ENCODE measurements at regions not wholly inside any gene's neighbourhood (a gene's known extent, or its start where the extent isn't known, plus 50 kb on each side); places are given as distances from the start of the nearest gene placed in this dataset.
"Not testable (repeated sequence)": the region's sequence is repeated elsewhere in the genome, so short reads cannot be mapped to it uniquely, and the experiment has no call there.

DNA sequence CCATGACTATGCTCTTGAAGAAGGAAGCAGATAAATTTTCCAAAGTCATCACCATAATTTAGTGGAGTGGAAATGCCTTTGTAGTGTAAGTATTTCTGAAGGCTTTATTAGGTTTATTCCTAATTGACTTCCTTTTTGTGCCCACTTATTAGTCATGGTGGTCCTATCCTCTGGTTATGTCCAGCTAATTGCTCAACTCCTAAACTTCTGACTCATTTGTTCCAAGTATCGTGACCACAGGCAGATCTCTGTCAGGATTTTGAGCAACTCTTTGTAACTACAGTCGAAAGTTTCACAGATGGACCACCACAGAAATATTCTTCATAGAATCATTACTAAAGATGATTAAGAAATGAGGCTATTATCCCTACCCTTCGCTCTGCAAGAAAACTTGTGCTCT, 315.6 kb upstream of the PTCHD4 start:
- ATAC-seq = no peak
- intact Hi-C loops (cut with DNase I) = no loop called here
- DNase-seq (ENCODE audit: low spot score) = no peak

- DNase-seq (ENCODE audit: low spot score) (no peak), ATAC-seq (no peak)
- intact Hi-C loops (cut with DNase I) = no loop called here
These were observed 312.8 kb upstream of the PTCHD4 start for GRCh38 chr6:48423640-48424365.

GRCh38 chr6:48419992-48420391, 309.0 kb upstream of the PTCHD4 start:
- intact Hi-C loops (cut with DNase I) = no loop called here
- DNase-seq (ENCODE audit: low spot score) (no peak), ATAC-seq (no peak)

DNA sequence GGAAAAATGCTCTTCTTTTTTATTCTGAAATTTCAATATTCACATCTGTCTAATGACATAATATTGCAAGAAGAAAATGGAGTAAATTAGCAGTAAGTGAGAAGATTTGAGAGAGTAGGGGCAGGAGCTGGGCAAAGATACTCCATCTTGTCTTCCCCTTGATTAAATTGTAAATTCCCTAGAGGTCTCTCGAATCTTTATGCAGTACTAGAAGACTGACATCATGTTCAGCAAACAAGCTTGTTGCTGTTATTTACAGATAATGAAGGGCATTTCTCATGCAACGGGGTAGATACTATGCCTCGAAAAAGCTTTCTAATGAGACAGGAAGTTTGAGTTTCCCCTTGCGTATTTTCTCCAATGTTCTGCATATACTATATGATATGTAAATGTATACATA, 306.9 kb upstream of the PTCHD4 start:
- intact Hi-C loops (cut with DNase I) = no loop called here
- no peak for DNase-seq (ENCODE audit: low spot score)
- no peak for ATAC-seq

DNA sequence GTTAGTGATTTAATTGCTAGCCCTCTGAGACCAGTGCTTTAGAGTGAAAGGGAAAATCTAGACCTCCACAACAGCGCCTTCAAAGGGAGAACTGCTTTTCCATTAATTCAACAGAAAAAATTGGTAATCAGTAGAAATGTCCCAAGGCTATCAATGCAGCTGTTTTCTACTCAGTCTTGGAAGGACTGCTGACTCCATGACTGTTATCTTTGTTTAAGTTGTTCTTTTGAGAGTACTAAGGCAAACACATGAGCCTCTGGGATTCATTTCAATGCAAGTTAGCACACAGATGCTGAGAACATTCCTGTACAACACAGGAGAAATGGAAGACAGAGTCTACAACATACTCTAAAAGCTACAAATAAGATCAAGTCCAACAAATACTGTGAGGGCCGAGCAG, 301.7 kb upstream of the PTCHD4 start:
- DNase-seq (ENCODE audit: low spot score) (no peak), ATAC-seq (no peak)
- intact Hi-C loops (cut with DNase I) = no loop called here

DNA sequence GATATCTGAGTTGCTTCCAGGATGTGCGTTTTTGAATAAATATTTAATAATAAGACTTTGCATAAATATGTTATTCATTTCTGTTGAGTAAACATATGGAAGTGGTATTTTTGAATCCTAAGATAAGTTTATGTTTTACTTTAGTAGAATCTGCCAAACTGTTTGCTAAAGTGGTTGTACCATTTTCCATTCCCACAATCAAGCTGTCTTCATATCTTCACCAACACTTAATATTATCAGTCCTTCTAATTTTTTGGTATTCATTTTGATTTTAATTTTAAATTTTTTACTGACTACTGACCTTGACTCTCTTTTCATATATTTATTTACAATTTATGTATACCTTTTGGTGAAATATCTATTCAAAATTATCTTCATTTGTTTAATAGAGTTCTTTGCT, 293.9 kb upstream of the PTCHD4 start:
- ATAC-seq = no peak
- DNase-seq (ENCODE audit: low spot score) = no peak
- intact Hi-C loops (cut with DNase I) = no loop called here

GRCh38 chr6:48403587-48403986, 292.6 kb upstream of the PTCHD4 start:
- intact Hi-C loops (cut with DNase I) = no loop called here
- no peak for DNase-seq (ENCODE audit: low spot score)
- ATAC-seq = no peak

DNA sequence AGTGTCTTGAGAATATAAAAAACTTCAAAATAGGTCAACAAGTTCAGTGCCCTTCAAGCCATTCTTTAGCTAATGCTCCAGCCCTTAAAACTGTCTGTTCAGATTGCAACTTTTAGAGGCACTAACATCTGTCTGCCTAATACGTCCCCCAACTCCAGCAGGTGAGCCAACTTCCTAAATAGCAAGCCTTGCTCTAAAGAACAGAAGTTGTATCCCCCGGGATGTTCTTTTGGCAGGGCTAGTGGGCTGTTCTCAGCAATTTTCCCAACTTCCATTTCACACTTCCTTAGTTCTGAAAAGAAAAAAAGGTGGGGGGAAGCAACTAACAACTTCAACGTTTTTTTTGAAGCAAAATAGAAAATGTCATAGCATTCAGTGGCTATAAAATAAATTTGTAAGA, 290.0 kb upstream of the PTCHD4 start:
- intact Hi-C loops (cut with DNase I) = no loop called here
- ATAC-seq = no peak

DNA sequence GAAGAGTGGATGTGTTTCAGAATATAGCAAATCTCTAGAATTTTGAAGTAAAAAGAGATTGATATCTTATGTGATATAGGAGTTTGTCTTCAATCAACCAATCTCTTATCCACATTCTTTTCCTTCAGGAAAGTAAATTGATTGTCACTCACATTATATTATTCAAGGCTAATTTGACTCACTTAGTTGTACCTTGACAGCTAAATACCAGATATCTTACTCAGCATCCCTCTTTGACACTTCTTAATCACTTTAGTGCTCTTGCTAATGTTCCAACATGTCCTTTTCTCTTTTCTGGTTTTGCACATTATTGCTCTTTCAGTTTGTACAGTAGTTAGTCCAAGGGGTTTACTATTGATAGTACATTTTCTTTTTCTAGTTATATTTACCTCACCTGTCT, 286.9 kb upstream of the PTCHD4 start:
- DNase-seq (ENCODE audit: low spot score) (no peak), ATAC-seq (no peak)
- intact Hi-C loops (cut with DNase I) = no loop called here

More for the DNA sequence above, 290.0 kb upstream of the PTCHD4 start:
- DNase-seq (ENCODE audit: low spot score) = no peak

- DNase-seq (ENCODE audit: low spot score) = no peak
- intact Hi-C loops (cut with DNase I) = no loop called here
- ATAC-seq = no peak
These were observed 278.4 kb upstream of the PTCHD4 start for GRCh38 chr6:48389146-48390043.

DNA sequence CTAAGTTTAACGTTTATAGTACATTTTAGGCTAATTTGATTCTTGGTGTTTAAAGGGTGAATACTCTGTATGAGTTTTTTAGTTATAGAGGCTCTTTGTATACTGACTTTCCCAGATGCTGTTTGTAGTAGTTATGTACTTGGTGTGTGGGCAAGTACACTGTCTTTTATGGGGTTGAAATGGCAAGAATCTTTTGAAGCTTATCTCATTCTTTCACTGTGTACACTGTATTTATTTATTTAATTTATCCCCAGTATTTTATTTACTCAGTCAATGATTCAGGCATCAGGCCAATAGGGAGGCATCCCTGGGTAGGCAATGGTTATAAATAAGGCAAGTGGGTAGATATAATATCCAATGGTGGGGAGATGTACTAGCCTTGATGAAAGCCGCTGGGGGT, 277.0 kb upstream of the PTCHD4 start:
- intact Hi-C loops (cut with DNase I) = no loop called here
- ATAC-seq = no peak

DNA sequence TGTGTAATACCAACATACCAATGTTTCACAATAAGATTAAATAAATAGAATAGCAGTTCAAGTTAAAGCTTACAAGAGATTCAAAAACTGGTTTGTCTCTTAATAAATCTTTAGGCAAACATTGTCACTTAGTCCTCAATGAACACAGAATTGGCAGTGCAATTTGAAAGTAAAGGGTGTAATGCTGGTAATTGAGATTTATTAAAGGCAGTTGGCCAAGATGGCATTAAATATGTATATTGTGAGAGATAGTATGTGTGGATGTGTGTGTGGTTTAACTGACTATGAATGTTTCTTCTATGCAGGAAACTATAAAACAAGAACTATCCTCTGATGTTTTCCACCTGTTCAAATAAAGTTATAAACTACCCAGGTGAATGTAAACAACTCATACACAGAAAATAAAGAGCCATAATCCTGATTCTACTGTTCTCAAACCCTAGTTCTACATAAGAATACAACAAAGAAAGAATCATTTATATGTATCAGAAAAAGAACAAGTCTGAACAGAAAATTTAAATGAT, 267.9 kb upstream of the PTCHD4 start:
- intact Hi-C loops (cut with DNase I) = no loop called here
- ATAC-seq = no peak
- no peak for DNase-seq (ENCODE audit: low spot score)

More for the DNA sequence above, 277.0 kb upstream of the PTCHD4 start:
- DNase-seq (ENCODE audit: low spot score) = no peak

GRCh38 chr6:48377115-48377514, 266.1 kb upstream of the PTCHD4 start:
- ATAC-seq (no peak), DNase-seq (ENCODE audit: low spot score) (no peak)
- intact Hi-C loops (cut with DNase I) = no loop called here

- intact Hi-C loops (cut with DNase I); DNase-seq (ENCODE audit: low spot score); ATAC-seq: not testable (repeated sequence)
These were observed 260.2 kb upstream of the PTCHD4 start for GRCh38 chr6:48371226-48371625.

DNA sequence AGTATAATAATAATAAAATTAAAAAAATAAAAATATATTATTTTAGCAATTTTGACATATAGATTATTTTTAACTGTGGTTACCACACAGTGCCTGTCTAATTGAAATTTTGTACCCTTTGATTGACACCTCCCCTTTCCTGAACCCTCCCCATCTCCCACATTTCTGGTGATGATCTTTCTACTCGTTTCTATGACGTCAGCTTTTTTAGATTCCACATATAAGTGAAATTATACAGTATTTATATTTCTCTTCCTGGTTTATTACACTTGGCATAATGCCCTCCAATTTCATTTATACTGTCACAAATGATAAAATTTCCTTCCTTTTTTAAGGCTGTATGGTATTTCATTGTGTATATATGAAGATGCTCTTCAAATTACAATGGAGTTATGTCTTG, 258.1 kb upstream of the PTCHD4 start:
- DNase-seq (ENCODE audit: low spot score) (no peak), ATAC-seq (no peak)
- intact Hi-C loops (cut with DNase I) = no loop called here

DNA sequence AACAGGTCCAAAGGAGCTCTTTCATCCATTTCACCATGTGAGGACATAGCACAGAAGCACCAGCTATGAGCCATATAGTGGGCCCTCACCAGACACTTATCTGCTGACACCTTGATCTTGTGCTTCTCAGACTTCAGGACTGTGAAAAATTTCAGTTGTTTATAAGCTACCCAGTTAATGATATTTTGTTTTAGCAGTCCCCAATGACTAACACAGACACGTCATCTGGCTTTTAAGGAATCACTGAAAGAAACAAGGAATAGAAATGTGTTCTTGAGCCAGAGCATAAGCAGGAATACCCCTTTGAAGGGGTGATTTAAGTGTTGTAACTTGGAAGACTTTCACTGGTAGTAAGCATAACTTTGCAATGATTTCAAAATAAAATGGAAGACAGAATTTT, 214.7 kb upstream of the PTCHD4 start:
- DNase-seq (ENCODE audit: low spot score) (no peak), ATAC-seq (no peak)
- intact Hi-C loops (cut with DNase I) = no loop called here

GRCh38 chr6:48318670-48319069, 207.7 kb upstream of the PTCHD4 start:
- no peak for DNase-seq (ENCODE audit: low spot score)
- intact Hi-C loops (cut with DNase I) = no loop called here
- no peak for ATAC-seq

DNA sequence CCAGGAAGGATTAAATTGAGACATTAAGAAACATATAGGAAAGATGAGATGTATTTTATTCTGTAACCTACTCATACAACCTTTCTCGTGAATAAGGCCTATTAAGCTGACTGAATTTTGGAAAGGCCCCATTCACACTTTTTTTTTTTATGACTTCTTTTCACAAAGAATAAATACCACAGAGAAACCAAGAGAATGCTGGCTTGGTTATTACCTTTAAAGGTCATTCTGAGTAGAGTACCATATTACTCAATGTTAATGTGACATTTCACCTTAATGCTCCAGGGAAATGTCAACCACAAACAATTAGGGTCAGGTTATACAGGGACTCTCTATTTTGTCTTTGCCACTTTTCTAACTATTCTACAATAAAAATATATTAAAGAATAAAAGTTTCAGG, 204.9 kb upstream of the PTCHD4 start:
- no peak for DNase-seq (ENCODE audit: low spot score)
- ATAC-seq = no peak
- intact Hi-C loops (cut with DNase I) = no loop called here

- intact Hi-C loops (cut with DNase I) = no loop called here
- no peak for DNase-seq (ENCODE audit: low spot score)
These were observed 204.2 kb upstream of the PTCHD4 start for GRCh38 chr6:48315051-48315719.

DNA sequence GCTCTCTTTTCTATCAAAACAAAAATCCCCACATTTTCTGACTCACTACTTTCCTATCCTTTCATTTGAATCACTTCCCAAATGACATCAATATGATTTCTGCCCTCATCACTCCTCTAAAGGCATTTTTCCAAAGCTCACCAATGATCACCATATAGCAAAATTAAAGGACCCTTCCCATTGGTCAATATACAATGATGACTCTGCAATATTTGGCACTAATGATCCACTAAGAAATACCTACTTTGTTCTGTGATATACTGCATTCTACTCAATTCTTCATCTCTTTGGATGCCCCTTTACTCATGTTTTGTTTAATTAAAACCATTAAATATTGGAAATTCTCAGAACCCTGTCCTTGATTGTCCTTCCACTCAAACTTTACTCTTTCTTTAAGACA, 200.3 kb upstream of the PTCHD4 start:
- DNase-seq (ENCODE audit: low spot score) (no peak), ATAC-seq (no peak)
- intact Hi-C loops (cut with DNase I) = no loop called here

More at GRCh38 chr6:48315051-48315719, 204.2 kb upstream of the PTCHD4 start:
- ATAC-seq = no peak
